Left ventricle myocardium inferior (tissue), 1 donor: ENCODE measurements at regions not wholly inside any gene's neighbourhood (a gene's known extent, or its start where the extent isn't known, plus 50 kb on each side); places are given as distances from the start of the nearest gene placed in this dataset.
"Not testable (repeated sequence)": the region's sequence is repeated elsewhere in the genome, so short reads cannot be mapped to it uniquely, and the experiment has no call there.

Experiments
- DNase-seq: peaks from one replicate; pipeline ENCODE4 v3.0.0-alpha.2; 2020
- H3K27ac ChIP-seq: fragments of 200-600 bp; replicated peaks from 2 replicates; pipeline ENCODE4 v1.8.0; 2021
- H3K27me3 ChIP-seq: fragments of 200-600 bp; 2 replicates; pipeline ENCODE4 v1.8.0; 2021; ENCODE audit warnings: low read depth
- H3K36me3 ChIP-seq: fragments of 200-600 bp; 2 replicates; pipeline ENCODE4 v1.8.0; 2021
- H3K4me1 ChIP-seq: fragments of 200-600 bp; 2 replicates; pipeline ENCODE4 v1.8.0; 2021
- H3K4me3 ChIP-seq: fragments of 200-600 bp; 2 replicates; pipeline ENCODE4 v1.8.0; 2021; ENCODE audit warnings: mild to moderate bottlenecking, moderate library complexity
- H3K9me3 ChIP-seq: fragments of 200-600 bp; replicated peaks from 2 replicates; pipeline ENCODE4 v1.8.0; 2021
- CTCF ChIP-seq: fragments of 200-600 bp; IDR thresholded peaks from 2 replicates; pipeline ENCODE4 v1.8.0; 2021; ENCODE audit warnings: antibody characterized with exemption, mild to moderate bottlenecking, borderline replicate concordance
- intact Hi-C: fragments of 100-400 bp; cut with micrococcal nuclease; formaldehyde crosslinking; loops from one replicate; pipeline ENCODE4 v1.11.0; 2022
- donor health status: DM: no; HTN: yes; CAD: no; lungs with severe emphysema.

DNA sequence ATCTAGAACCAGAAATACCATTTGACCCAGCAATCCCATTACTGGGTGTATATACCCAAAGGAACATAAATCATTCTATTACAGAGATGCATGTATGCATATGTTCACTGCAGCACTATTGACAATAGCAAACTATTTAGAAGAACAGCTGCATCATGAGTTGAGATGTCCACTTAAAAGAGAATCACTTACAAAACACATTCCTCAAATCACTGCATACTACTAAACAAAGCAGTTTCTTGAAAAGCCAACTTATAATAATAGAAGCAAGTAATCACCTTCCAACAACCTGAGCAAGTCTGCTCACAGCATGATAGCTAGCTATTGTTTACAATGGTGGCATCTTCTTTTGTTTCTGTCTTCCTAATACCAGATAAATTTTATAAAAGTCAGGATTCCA lies 454.7 kb upstream of the ADAMTS9 start:
- Histone ChIP-seq H3K9me3 (no peaks in the 10 kb centered on the region), H3K27ac (no peak overlapping the region), H3K36me3 (no peaks in the 10 kb centered on the region), H3K4me3 (no peak overlapping the region), H3K27me3 (no peaks in the 10 kb centered on the region), H3K4me1 (no peaks in the 10 kb centered on the region)
- intact Hi-C loops = no loop called here
- TF ChIP-seq CTCF = no peak
- DNase-seq = no peak

- H3K27ac ChIP-seq = no peak overlapping the region
- no peaks in the 10 kb centered on the region for H3K27me3 ChIP-seq
- DNase-seq = no peak
- no peak for TF ChIP-seq CTCF
- no peak overlapping the region for H3K4me3 ChIP-seq
- no peaks in the 10 kb centered on the region for H3K4me1 ChIP-seq
- intact Hi-C loops = no loop called here
- H3K36me3 ChIP-seq = no peaks in the 10 kb centered on the region
- no peaks in the 10 kb centered on the region for H3K9me3 ChIP-seq
Measured at GRCh38 chr3:65138556-65138955, 450.8 kb upstream of the ADAMTS9 start.

GRCh38 chr3:65133752-65134151 lies 446.0 kb upstream of the ADAMTS9 start:
- intact Hi-C loops, H3K4me3 ChIP-seq, H3K36me3 ChIP-seq, H3K4me1 ChIP-seq, H3K9me3 ChIP-seq, H3K27me3 ChIP-seq, H3K27ac ChIP-seq, DNase-seq: not testable (repeated sequence)

- H3K27ac ChIP-seq = no peak overlapping the region
- no peak for DNase-seq
- H3K27me3 ChIP-seq = no peaks in the 10 kb centered on the region
- H3K9me3 ChIP-seq = no peaks in the 10 kb centered on the region
- no peaks in the 10 kb centered on the region for H3K4me1 ChIP-seq
- no peaks in the 10 kb centered on the region for H3K36me3 ChIP-seq
- no peak overlapping the region for H3K4me3 ChIP-seq
- intact Hi-C loops = no loop called here
- TF ChIP-seq CTCF = no peak
Measured at GRCh38 chr3:65130782-65131181, 443.0 kb upstream of the ADAMTS9 start.

- H3K36me3 ChIP-seq = no peaks in the 10 kb centered on the region
- no peak for DNase-seq
- no peak for TF ChIP-seq CTCF
- H3K4me1 ChIP-seq = no peaks in the 10 kb centered on the region
- no peaks in the 10 kb centered on the region for H3K9me3 ChIP-seq
- H3K27ac ChIP-seq = no peak overlapping the region
- intact Hi-C loops = no loop called here
- no peaks in the 10 kb centered on the region for H3K27me3 ChIP-seq
- H3K4me3 ChIP-seq = no peak overlapping the region
Measured at GRCh38 chr3:65128346-65128745, 440.5 kb upstream of the ADAMTS9 start.

DNA sequence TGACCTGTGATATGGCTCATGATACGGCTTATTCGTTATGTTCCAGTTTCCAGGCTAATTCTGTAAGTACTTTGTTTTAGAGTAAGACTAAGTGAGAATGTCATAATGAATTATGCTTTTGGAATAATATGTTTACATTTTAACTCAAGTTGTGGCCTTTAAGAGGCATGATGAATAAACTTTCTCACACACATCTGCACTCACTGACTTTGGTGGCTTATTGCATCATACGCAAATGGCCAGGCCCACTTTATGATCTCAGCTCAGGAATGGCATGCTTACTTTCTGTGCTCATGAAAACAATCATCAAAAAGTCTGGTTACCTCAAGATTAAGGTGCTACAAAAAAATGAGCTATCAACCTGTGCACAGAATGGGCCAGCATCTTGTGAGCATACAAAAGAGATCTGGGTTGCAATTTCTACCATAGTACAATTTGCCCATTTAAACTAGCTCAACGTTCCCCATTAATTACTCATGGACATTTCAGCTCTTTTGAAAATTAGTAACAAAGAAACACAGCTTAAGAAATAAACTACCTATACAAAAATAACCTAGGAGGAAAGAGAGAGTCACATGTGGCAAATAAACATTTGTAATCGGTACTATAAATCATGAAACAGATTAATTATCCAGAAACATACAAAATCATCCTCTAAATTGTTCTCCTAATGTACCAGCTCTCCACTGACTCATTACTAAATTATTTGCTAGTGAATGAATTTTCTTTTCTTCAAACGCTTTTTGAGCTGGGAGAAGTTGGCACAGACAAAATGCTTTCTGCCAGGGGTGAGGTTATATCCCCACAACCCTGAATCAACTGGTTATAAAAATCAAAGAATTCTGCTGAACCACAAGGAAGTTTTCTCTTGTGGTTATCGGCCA lies 439.0 kb upstream of the ADAMTS9 start:
- Histone ChIP-seq H3K4me1 (no peaks in the 10 kb centered on the region), H3K27ac (no peak overlapping the region)
- no peak for TF ChIP-seq CTCF

GRCh38 chr3:65120156-65120555 lies 432.4 kb upstream of the ADAMTS9 start:
- peaks cover 16% of the 10 kb centered on the region for H3K9me3 ChIP-seq
- H3K36me3 ChIP-seq, H3K27me3 ChIP-seq, intact Hi-C loops, H3K27ac ChIP-seq, DNase-seq, H3K4me1 ChIP-seq, H3K4me3 ChIP-seq: not testable (repeated sequence)

More for the DNA sequence above, 439.0 kb upstream of the ADAMTS9 start:
- Histone ChIP-seq H3K27me3 (no peaks in the 10 kb centered on the region), H3K9me3 (no peaks in the 10 kb centered on the region), H3K4me3 (no peak overlapping the region), H3K36me3 (no peaks in the 10 kb centered on the region)
- intact Hi-C loops = no loop called here
- DNase-seq = no peak
